ENCODE measurements at regions not wholly inside any gene's neighbourhood (a gene's known extent, or its start where the extent isn't known, plus 50 kb on each side); places are given as distances from the start of the nearest gene placed in this dataset.
"Not testable (repeated sequence)": the region's sequence is repeated elsewhere in the genome, so short reads cannot be mapped to it uniquely, and the experiment has no call there.

DNA sequence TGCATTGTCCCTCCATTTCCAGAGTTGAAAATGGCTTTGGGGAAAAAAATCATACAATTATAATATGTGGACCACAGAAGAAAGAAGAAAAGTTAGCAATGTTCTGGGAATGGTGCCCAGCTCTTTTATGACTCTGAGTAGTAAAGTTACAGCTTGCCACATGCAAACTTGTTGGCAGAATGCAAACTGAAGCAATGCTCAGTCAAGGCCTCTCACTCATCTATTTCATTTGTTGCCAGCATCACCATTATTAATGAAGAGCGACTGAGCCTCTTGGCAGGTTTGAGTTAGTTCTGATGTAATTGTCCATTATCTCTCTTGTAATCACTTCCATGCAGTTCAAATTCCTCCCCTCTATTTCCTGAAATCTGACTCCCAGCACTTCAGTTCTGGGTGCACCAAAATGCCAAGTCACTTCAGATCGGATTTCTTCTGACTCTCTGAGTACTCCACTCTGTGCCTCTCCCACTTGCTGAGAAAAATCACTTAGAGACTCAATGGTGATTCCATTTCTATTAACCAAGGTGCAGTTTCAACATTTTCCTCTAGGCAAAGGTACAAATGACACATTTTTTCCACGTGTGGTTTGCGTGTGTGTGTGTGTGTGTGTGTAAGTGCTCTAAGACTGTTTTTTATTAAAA is 154.4 kb upstream of the STMND1 start:
- DNase-seq = peak; percentile 58

GRCh38 chr6:16944596-16944995 is 157.3 kb upstream of the STMND1 start:
- no peak for DNase-seq

DNA sequence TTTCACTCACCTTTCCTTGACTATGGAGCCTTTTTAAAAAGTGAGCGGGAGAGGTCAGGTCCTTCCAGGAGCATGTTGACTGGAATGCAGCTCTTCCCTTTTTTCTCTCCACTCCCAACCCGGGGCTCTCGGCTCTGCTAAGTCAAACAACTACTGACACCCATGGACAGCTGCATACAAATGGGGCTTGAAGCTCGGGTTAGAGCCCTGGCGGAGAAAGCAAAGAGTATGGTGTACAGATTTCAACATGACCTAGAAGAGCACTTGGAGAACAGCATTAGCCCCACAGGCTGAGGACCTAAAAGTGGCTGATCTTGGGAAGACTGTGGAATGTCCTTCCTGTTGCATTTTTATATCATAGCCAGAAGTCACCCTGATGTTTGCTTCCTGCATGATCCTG is 162.0 kb upstream of the STMND1 start:
- no peak for DNase-seq

- DNase-seq = no peak
Observed at GRCh38 chr6:16939351-16939750, 162.5 kb upstream of the STMND1 start.

GRCh38 chr6:16936893-16937292 is 165.0 kb upstream of the STMND1 start:
- DNase-seq = no peak

- no peak for DNase-seq
Observed at GRCh38 chr6:16933961-16934360, 167.9 kb upstream of the STMND1 start.

GRCh38 chr6:16933532-16933931 is 168.3 kb upstream of the STMND1 start:
- DNase-seq = no peak

- no peak for DNase-seq
Observed at GRCh38 chr6:16932920-16933319, 168.9 kb upstream of the STMND1 start.

- DNase-seq = not testable (repeated sequence)
Observed at GRCh38 chr6:16931079-16931478, 169.8 kb upstream of the ATXN1 start.

DNA sequence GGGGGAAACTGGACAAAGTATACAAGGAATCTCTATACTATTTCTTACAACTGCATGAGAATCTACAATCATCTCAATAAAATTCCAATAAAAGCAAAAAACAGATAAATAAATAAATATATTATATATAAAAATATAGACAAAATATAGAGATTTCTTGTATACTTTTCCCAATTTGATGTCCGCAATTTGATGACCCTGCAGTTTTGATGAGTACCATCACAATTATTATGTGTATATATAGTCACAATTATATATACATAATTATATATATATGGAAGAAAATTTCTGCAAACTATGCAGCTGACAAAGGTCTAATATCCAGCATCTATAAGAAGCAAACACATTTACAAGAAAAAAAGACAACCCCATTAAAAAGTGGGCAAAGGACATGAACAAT is 169.2 kb upstream of the ATXN1 start:
- DNase-seq = no peak

GRCh38 chr6:16929809-16930208 is 168.5 kb upstream of the ATXN1 start:
- DNase-seq = no peak

- DNase-seq = no peak
Observed at GRCh38 chr6:16928387-16928786, 167.1 kb upstream of the ATXN1 start.

DNA sequence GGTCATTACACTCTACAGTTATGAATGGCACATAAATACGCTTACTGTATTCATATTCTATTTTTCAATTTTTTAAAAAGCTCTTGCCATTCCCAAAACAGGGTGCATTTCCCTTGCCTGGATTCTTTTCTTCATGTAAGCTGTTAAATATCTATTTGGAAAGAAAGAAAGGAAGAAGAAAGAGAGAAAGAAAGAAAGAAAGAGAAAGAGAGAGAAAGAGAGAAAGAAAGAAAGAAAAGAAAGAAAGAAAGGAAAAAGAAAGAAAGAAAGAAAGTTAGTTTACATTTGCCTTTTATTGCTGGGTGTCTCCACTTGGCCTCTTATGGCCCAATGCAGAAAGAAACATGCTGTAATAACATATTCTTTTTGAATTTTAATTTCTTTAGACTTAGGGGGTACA is 165.9 kb upstream of the ATXN1 start:
- no peak for DNase-seq

DNA sequence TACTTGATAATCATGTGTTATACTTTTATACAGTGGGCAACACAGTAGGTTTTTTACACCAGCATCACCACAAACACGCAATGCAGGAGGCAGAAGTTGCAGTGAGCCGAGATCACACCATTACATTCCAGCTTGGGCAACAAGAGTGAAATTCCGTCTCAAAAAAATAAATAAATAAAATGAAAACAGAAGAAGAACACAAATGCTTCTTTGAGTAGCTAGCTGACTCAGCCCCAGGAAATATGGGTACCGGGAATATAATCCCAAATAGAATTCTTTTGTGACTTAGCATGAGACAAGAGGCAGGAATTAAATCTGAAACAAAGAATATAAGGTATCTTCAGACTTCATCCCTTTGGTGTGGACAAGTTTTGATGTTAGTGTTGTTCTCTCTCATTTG is 164.2 kb upstream of the ATXN1 start:
- DNase-seq = no peak

DNA sequence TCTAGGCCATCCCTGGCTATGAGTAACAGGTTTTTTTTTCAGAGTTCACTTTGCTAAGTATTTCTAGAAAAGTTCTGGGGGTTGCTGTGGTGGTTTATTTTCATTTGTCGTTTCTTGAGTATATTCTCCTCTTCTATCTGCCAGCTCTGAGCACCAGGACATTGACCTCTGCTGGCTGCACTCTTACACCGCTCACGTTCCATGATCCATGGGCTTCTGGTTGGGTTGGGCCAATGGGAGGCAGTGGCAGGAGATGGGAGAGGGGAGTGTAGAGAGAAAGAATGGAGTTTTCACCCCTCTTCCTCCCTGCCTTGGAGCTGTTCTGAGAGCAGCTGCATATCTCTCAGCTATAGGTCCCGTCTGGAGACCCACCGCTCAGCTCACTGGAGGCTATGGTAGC is 161.0 kb upstream of the ATXN1 start:
- DNase-seq = no peak

- DNase-seq = no peak
Observed at GRCh38 chr6:16921399-16922110, 160.3 kb upstream of the ATXN1 start.

- peak; percentile 59 for DNase-seq
Observed at GRCh38 chr6:16918586-16918985, 157.3 kb upstream of the ATXN1 start.

- DNase-seq = no peak
Observed at GRCh38 chr6:16914184-16914583, 152.9 kb upstream of the ATXN1 start.

DNA sequence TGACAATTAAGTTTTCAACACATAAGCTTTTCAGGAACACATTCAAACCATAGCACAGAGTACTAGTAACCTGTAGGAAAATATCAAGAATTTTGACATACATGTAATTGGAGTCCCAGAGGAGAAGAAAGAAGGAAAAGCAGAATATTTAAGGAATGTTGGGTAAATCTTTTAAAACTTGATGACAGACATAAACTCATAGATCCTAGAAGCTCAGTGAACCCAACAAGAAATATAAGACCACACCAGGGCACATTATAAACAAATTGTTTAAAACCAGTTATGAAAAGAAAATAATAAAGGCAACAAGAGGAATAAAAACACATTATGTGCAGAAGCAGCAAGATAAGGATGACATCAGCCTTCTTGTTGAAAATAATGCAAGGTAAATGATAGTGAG is 151.5 kb upstream of the ATXN1 start:
- DNase-seq = no peak

DNA sequence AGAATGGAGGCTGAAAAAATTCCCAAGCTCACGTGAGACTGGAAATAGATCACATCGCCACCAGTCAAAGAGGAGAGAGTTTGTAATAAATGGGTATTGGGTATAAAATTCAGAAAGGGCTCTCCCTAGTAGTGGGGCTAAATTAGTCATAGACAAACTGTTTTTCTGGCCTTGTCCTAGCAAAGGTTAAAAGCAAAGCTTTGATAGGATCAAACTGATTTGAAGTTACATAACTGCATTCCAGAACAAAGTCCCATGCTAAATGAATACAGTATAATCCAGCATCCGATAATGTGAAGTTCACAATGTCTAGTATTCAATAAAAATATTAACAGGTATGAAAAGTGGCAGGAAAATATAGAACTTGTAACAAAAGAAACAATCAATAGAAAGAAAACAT is 149.8 kb upstream of the ATXN1 start:
- DNase-seq = no peak

DNA sequence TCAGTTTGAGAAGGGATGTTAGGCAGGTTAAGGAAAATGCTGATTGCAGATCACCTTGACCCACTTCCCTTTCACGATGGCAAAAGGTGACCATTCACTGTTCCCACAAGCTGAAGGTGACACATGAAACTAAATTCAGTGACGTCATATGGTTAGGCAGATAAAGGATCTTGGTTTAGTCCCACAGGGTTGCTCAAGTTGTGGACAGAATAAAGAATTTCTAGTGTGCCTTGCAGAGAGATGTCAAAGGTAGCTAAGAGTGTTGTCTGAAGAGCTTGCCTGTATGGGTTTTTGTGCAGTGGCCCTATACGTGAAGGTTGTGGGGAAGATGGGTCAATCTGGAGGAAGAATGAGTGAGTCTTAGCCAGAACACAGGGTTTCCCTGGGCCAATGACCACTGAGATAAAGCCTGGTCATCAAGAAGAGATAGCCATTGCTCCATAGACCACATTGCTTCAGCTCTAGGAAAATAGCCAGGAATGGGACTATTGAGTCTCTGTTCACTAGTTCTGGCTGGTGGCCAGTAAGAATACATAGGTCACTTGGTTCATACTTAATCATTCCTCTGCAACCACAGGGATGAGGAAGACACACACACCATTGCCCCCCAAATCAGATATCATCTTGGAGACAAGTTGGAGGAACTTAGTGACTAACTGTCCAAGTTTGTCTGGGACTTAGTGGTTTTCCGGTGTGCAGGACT is 148.5 kb upstream of the ATXN1 start:
- no peak for DNase-seq

DNA sequence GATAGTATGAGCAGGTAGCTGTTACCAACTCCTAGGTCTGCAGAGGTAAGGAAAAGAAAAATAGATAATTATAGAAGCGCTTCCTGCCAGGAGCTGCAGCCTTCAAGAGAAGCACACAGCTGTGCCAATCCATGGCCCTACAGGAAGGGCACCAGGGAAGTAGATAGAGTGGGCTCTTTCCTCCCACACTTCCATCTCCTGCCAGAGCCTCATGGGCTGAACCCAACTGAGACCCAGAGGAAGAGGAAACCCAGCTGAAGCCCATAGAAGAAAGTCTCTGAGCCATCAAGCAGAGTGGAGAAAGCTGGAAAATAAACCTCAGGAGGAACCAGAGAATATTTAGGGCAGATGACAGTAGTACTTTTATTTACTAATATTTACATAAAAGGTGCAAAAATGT is 146.7 kb upstream of the ATXN1 start:
- no peak for DNase-seq

DNA sequence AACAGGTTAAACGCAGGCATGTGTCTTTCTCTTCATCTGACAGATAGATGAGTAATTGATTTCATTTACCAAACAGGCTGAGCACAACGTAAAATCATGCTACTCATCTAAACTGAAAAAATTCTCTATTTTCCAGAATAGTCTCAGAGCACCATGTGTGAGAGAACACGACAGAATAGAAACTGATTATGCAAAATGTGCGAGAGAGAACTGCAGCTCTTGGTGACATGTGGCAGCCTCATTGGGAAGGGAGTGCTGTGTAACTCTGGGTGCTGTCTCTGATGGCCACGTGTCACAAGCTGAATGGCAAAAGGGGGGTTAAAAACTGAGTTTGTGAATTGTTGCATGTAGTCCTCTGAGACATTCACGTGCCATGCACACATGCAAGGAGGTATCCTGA is 143.7 kb upstream of the ATXN1 start:
- no peak for DNase-seq

DNA sequence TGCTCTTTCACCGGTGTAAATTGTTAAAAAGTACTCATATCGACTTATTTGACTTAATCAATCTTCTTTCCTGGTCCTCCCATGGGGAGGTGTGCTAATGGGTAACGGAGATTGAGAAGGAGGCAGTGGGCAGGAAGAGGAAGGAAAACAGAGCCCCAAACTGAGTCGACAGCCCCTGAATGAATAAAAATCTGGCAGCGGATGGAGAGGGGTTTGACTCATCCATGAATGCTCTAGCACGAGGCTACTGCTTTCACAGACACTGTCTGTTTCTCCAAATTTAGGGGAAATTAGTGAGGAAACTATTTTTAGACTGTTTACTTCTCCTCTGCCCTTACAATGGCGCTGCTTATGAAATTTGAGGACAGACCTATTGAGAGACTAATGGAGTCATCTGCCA is 142.2 kb upstream of the ATXN1 start:
- no peak for DNase-seq
